Left kidney (tissue), 1 donor: ENCODE measurements at regions not wholly inside any gene's neighbourhood (a gene's known extent, or its start where the extent isn't known, plus 50 kb on each side); places are given as distances from the start of the nearest gene placed in this dataset.

Source experiments
- DNase-seq: peaks from one replicate; pipeline ENCODE4 v3.0.0-alpha.2; 2013

DNA sequence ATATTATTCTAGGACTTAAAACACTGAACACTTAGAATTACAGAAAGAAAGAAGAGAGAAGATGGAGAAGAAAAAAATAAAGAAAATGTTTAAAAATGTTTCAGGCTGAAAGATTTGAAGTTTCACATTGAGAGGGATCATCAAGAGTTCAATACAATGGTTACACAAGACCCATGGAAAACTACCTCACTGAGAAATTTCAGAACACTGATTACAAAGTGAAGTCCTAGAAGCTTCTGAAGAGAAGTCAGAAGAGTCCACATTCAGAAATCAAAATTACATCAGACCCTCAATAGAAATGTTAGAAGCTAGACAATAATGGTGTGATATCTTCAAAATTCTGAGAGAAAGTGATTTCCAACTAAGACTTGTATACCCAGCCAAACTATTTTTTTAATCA is 196.1 kb downstream of the MACC1 start:
- no peak for DNase-seq

DNA sequence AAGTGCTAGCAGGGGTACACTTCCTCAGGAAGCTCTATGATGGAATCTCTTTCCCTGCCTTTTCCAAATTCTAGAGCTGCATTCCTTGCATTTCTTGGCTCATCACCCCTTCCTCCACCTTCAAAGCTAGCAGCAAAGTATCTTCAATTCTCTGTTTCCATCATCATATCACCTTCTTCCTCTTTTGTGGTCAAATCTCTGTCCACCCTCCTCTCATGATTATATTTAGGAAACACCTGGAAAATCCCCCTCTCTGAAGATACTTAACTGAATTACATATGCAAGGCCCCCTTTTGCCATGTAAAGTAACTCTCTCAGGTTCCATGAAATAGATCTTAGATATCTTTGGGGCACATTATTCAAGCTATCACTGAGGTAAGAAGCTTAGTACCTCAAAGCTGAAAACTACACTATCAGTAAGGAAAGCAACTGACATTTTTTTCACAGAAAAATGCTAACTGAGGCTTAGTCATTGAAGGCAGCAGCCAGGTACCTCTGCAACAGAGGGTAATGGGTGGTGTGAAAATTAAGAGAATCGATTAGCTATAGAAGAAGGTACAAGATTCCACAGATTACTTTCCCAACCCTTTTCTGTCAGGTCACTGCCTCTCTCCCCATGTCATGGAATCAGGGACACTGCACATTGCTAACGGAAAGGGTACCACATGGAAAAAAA is 197.3 kb downstream of the MACC1 start:
- DNase-seq, result no peak

DNA sequence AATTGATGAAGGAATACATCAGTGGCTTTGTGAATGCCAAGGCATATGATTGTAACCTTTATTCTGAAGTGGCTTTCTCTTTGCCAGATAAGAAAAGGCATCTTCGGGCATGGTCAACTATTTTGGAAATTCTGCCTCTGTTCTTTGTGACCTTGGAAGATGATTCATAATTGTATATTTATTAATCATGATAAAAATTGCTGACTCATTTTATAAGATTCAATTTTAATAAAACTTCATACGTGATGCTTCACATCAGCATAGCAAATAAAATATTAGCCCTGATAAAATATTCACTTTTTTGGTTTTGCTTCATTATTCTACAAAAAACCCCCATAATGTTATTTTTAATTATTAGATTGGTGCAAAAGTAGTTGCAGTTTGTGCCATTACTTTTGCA is 200.5 kb downstream of the MACC1 start:
- no peak for DNase-seq

DNA sequence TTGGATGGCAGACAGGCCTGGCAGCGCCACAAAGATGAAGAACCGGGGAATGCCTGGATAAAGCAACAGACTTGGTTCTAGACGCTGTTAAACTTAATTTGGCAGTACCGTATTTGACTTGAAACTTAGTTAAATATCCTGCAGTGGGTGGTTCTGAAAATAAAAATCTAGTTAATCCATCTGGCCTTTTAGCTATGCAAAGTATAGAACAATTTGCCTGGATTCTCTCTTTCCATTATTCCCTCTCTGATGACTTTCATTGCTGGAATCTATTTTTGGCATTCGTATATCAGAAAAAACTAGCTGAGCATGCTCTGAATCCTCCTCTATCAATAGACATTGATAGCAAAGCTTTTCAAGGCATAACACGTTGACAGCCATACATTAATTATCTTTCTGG is 203.6 kb downstream of the MACC1 start:
- no peak for DNase-seq

DNA sequence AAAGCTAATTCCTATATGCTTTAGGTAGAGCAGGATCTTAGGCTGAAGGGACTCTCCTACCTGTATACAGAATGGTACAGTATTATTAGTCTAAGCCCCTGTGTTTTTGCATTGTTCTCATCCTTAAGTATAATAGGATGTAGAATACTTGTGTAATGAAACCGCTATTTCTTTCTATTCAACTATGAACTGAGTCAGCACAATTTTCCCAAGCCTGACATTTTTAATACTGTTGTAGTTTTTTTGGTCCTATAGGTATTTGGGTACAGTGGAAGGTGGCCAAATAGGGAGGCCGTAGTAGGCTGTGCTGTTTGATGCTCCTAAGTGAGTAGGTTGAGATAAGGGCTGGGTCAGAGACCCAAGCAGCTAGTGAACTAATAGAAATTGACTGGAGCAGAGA is 205.1 kb downstream of the MACC1 start:
- no peak for DNase-seq

DNA sequence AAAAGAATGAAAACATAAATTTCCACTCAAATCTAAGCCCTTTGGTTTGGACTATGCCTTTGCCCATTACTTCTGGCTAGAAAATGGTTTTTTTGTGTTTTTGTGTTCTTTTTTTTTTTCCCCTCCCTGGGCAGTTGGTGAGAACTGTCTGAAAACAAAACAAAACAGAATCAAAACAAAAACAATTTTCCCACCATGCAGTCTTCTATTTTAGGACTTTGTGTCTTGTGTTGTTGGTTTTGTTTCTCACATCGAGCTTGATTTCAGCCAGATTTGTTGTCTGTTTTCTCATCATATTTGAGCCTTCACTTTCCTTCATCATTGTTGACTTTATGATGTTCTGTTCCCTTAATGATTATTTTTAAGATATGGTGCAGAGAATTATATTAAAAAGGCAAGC is 206.3 kb downstream of the MACC1 start:
- DNase-seq, result no peak

DNA sequence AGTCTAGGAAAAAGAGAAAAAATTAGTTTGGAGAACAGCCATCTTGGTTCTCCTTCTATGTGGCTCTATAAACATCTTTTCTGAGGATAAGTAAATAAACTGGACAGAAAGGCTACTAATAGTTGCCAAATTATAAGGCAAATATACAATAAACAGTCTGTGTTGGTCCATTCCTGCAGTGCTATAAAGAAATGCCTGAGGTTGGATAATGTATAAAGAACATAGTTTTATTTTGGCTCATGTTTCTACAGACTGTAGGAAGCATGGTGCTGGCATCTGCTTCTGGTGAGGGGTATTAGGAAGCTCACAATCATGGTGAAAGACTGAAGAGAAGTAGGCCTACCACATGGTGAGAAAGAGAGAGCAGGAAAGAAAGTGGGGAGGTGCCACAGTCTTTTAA is 209.7 kb downstream of the MACC1 start:
- DNase-seq, result no peak

DNA sequence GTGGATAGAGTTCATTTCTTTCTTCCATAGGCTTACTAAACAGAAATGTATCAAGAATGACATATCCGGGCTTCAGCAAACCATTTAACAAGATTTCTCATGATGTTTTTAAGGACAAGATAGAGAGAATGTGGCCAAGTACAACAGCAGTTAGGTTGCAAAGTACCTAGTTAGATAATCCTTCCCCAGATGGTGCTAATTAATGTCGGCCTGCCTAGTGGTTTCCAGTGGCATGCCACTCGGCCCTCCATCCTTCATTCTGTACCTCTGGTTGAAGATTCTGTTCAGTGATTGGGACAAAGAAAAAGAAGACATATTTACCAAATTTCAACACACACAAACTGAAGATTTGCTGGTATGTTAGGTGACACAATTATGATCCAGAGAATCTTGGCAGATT is 212.1 kb downstream of the MACC1 start:
- DNase-seq, result no peak

DNA sequence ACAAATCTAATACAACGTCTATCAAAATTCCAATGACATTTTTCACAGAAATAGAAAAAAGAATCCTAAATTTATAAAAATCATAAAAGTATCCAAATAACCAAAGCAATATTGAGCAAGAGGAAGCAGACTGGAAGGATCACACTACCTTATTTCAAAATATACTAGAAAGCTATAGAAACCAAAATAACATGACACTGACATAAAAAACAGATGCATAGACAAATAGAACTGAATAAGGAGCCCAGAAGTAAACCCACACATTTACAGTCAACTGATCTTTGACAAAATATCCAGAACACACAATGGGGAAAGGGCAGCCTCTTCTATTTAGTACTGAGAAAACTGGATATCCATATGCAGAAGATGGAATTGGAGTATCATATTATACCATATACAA is 217.5 kb downstream of the MACC1 start:
- DNase-seq, result no peak

DNA sequence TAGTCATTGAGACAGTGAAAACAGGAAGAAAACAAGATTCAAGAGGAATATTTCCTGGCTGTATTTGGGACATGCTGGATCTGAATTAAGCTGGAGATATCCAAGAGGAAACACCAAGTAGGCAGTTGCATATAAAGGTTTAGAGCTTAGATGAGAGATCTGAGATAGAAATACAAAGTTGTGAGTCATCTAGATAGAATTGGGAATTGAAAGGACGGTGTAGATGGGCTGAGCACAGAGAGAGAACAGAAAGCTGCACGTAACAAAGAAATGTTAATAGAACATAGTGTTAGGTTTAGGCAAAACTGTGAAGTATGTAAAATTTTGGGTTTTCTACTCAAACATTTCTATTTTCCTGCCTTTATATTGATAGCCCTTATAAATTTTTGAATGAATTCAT is 218.5 kb upstream of the TMEM196 start:
- no peak for DNase-seq

DNA sequence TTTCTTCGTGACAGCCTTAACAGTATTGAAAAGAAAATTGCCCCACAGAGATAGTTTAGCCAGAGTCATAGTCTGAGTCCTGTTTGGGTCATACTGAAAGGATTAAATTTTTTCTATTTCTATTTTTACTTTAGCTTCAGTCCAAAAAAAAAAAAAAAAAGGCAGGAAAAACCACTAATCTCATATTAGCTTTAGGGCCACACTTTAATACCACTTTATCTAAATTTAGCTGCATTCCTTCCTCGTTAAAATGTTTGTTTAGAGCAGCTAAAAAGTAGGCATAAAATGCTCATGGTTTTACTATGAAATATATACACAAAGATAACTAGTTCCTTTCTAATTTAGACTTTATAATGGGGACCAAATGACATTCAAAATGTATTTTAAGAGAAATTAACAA is 216.5 kb upstream of the TMEM196 start:
- DNase-seq, result no peak

DNA sequence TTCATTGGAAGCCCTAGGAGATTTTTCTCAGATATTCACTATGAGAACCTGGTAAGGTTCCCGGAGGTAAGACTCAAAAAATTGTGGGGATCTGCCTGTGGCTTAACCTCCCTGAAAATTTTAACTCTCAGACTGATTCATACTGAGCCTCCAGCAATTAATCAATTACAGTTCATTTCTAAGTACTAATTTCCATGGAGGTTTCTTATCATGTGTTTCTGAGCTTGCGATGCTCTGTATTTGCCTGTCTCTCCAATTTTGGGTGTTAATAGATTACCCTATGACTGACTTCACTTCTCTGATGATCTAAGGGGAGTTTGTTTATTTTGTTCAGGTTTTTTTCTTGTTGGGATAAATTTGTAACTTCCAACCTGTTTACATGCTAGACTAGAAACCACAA is 215.4 kb upstream of the TMEM196 start:
- DNase-seq, result no peak

DNA sequence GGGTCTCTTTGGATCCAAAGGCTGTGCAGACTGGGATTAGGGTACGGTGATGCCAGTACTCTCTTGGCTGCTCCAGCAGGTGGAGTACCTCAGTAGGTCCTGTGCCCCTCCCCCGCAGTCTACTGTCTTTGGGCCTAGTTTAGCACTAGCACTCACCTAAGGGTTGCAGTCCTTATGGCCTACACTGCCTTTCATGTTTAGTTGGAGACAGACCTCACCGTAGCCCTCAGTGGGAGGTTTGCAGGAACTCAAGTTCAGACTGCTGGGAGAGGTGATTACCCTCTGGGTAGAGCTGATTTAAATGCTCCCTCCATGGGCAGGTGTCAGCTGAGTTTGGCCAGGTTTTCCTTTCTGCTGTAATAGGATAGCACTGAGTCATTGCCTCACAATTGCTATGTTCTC is 210.8 kb upstream of the TMEM196 start:
- DNase-seq, result no peak

DNA sequence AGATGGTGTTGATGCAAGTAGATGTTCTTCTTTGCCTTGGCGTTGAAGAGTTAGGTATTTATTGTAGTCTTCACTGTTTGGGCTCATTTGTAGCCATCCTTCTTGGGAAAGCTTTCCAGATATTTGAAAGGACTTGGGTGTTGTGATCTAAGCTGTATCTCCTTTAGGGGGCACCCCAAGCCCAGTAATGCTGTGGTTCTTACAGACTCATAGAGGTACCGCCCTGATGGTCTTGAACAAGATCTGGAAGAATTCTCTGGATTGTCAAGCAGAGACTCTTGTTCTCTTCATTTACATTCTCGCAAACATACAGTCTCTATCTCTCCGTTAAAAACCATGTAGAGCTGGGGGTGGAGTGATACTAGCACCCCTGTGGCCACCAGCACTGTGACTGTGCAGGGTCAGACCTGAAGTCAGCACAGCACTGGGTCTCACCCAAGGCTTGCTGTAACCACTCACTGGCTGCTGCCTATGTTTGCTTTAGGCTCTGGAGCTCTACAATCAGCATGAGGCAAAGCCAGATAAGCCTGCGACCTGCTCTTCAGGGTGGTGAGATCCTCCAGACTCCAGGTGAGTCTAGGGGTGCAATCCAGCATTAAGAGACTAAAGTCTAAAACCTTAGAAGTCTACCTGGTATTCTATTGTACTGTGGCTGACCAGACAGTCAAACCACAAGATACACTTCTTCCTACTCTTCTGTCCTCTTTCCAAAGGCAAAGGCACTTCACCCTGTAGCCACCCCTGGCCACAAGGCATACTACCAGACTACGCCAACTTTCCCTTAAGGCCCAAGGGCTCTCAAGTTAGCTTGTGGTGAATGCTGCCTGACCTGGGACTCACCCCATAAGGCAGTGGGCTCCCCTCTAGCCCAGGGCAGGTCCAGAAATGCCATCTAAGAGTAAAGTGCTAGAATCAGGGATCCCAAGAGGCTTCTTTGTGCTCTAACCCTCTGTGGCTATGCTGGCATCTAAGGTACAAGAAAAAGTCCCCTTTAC is 209.7 kb upstream of the TMEM196 start:
- peak; percentile 21 for DNase-seq

DNA sequence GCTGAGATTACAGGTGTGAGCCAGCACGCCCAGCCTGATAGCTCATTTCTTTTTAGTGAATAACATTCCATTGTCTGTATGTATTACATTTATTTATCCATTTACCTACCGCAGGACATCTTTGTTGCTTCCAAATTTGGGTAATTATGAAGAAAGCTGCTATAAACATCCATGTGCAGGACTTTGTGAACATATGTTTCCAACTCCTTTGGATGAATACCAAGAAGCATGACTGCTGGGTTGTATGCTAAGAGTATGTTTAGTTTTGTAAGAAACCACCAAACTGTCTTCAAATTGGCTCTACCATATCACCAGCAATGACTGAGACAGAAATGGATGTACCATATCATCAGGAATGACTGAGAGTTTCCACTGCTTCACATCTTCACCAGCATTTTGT is 200.2 kb upstream of the TMEM196 start:
- DNase-seq, result no peak

DNA sequence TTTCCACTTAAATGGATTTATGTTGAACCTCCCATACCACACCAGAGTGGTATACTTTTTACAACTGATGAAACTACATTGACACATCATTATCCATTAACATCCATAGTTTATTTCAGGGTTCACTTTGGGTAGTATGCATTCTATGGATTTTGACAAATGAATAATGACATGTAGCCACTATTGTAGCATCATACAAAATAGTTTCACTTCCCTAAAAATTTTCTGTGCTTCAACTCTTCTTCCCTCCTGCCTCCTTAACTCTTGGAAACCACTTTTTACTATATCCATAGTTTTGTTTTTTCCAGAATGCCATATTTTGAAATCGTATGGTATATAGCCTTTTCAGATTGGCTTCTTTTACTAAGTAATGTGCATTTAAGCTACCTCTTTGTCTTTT is 199.5 kb upstream of the TMEM196 start:
- no peak for DNase-seq

DNA sequence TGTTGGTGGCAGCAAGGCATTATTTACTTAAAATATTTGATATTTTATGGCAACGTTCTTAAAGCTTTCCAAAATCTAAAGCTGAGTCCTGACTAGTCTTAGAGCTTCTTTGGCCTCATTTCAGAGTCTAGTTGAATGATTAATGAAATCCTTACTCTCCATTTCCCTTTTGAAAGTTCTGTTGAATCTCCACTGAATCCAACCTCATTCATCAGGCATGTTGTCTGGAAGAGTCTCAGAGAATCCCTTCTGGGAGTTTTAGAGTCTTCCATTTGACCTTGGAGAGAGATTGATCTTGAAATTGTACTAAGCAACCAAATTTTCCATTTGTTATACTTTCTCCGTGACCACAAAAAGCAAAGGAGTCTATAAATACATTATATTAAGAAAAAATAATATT is 198.5 kb upstream of the TMEM196 start:
- no peak for DNase-seq

DNA sequence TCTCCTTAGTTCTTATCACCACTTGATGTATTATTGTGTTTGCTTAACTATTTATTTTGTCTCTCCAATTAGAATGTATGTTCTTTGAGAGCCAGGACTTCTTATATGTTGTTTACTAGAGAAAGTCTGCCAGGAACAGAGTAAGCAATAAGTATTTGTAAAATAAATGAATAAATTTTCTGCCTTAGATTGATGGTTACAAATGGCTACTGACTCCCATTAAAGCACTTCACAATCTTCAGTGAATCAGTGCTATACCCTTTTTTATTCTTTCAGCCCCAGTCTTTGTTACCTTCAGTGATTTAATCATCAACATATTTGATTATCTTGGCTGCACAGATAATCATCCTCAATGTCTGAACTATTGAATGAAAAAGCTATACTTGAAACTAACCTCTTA is 197.1 kb upstream of the TMEM196 start:
- DNase-seq, result no peak

DNA sequence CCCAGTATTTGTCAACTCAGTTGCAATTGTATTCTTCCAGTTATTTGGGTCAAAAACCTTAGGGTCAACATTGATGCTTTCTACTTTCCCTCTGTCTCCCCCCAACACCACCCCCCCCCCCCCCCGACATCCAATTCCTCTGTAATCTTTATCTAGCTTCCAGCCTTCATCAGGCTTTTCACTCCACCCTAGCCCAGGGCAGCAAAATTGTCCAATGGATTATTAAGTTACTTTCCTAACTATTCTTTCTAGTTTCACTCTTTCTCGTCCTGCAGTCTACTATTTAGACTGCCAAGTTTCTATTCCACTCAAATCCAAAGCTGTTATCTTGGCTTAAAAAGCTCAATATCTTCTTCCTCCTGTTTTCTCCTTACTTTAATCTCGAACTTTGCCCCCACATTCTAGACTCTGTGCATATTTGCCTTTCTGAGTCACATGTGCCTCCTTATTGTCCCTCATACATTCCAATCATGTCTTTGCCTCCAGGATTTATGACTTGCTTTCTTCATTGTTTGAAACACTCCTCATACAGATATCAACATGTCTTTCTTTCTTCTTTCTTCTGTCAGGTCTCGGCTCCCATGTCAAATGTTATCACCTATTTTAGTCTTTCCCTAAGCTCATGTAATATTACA is 196.6 kb upstream of the TMEM196 start:
- DNase-seq, result no peak

DNA sequence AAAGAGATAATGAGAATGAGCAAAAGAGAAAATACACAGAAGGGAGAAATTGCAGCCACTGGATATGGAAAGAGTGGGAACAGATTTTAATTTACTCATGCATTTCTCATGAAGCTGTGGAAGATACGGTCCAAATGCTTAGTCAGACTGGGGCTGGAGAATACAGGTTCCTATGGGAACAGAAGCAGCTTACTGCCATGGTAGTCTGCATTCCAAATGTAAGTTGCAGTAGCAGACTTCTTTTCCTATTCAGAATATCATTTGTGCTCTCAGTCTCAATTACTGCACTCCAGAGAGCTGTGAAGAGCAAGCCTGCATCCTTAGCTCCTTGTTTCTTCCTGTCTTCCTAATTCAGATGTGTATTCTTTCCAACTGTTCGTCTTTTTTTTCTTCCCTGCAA is 190.8 kb upstream of the TMEM196 start:
- no peak for DNase-seq

DNA sequence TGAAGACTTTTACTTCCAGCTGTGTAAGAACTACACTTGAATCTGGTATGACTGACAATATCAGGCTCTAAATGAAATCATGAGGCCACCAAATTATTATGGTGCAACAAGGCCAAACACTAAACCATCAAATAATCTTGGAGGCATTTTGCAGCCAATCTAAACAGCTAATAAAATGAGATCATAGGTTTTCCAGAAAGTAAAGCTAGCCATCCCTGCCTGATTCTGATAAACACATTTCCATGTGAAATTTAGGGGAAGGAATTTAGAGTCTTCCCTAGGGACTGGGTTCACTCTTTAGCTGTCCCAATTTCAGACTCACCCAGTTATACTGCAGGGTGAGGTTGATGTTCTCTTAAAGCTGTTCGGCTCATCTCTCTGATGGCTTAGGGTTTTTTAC is 190.3 kb upstream of the TMEM196 start:
- no peak for DNase-seq

DNA sequence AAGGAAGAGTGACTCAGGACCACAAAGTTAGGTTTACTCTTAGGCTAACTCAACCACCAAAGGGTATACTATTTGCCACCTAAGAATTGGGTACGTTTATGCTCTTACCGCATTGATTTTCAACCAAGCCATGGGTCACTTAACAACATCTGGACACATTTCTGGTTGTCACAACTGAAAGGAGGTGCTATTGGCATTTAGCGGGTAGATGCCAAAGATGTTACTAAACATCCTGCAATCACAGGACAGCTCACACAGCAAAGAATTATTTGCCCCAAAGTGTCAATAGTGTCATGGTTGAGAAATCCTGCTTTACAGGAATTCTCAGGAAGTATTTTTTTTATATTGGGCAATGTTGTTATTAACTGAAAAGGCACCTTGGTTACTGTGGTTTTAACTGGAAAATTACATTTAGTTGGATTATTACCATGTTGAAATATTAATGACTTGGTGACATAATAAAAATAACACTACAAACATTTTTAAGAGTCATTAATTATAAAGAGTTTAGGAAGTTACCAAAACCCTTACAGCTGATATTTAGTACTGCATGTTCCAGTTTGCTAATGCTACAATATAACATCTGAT is 185.0 kb upstream of the TMEM196 start:
- no peak for DNase-seq

DNA sequence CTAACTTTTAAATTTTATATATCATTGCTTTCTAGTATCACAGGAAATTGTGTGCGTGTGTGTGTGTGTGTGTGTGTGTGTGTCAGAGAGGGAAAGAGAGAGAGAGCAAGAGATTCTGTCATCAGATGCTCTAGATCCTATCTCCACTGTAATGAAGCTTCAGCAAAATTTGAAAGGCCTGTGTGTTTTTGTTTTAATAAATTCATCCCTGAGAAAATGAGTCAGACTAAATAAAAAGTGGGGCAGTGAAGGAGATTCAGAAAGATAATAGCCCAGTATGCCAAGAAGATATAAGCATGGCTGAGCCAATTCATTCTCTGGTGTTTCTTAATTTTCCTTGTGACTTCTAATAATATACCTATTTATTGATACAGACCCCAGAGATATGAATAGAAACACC is 184.2 kb upstream of the TMEM196 start:
- DNase-seq, result no peak
